GM18519 (cell line): ENCODE measurements at regions not wholly inside any gene's neighbourhood (a gene's known extent, or its start where the extent isn't known, plus 50 kb on each side); places are given as distances from the start of the nearest gene placed in this dataset.
"Not testable (repeated sequence)": the region's sequence is repeated elsewhere in the genome, so short reads cannot be mapped to it uniquely, and the experiment has no call there.

Source experiments
- ATAC-seq: cut with Tn5 transposase; IDR thresholded peaks from one replicate; pipeline ENCODE4 v1.9.1; 2021; ENCODE audit warnings: mild to moderate bottlenecking, moderate library complexity; ENCODE audit not compliant: unreplicated experiment, low FRiP score

DNA sequence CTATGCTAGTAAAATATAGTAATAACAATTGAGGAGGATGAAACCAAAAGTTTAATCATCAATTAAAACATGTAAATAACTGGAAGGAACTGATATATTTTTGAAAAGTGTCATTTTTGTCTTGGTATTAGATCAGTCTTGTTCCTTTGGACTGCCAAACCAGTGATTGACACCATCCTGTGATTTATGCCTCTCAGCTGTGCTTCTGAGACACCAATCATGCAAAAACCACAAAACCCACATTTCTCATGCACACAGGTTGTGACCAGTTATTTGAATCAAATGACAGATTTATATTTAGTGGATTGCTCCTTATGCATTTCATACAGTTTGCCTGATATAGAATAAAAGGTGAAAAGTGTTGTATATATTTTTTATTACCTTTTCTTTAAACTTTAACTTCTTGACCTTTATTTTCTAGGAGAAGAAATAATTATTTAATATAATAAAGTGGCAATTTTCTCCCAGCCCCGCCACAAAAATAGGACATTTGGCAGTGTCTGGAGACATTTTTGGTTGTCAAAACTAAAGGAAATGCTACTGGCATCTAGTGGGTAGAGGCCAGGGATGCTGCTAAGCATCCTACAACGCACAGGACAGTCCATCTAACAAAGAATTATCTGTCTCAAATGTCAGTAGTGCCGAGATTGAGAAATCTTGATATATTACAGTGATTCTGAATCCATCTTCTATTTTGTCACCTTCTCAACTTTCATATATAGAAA is 383.6 kb downstream of the BCKDHB start:
- peak; percentile 41 for ATAC-seq

GRCh38 chr6:80488190-80488589 is 381.7 kb downstream of the BCKDHB start:
- no peak for ATAC-seq

GRCh38 chr6:80485494-80485893 is 379.0 kb downstream of the BCKDHB start:
- not testable (repeated sequence) for ATAC-seq

DNA sequence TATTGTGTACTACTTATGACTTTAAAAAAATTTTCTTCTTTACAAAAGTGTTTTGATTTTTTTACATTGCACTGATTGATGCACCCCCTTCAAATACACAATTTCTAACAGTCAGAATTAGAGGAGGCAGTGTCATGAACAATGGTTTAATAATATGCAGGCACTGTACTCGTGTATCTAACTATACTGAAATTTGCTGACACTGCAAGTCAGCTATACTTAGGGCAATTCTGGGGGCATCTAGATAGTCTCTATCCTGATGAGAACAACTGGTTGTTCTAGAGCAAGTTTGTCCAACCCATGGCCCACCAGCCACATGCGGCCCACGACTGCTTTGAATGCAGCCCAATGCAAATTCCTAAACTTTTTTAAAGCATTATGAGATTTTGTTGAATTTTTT is 375.6 kb downstream of the BCKDHB start:
- ATAC-seq = no peak

- no peak for ATAC-seq
Observed at GRCh38 chr6:80480421-80481157, 374.1 kb downstream of the BCKDHB start.

GRCh38 chr6:80478030-80478429 is 371.6 kb downstream of the BCKDHB start:
- no peak for ATAC-seq

- ATAC-seq = no peak
Observed at GRCh38 chr6:80477591-80477990, 371.1 kb downstream of the BCKDHB start.

GRCh38 chr6:80472271-80472670 is 365.8 kb downstream of the BCKDHB start:
- no peak for ATAC-seq

DNA sequence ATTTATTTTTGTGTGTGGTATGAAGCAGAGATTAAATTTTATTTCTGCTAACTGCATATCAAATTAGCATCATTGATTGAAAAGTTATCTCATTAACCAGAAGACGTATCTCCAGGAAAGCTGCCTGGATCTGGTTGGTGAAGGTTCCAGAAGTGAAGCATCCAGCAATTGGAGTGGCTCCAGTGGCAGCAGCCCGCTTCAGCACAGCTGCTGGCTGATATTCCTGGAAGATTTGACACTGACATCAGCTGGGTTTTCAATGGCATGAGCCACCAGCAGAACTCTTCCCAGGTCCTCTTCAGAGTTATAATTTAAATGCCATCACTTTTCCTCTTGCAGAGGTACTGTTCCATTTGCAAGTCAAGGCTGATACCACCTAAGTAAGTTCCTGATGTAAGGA is 363.5 kb downstream of the BCKDHB start:
- ATAC-seq = no peak

GRCh38 chr6:80468398-80468797 is 361.9 kb downstream of the BCKDHB start:
- no peak for ATAC-seq

DNA sequence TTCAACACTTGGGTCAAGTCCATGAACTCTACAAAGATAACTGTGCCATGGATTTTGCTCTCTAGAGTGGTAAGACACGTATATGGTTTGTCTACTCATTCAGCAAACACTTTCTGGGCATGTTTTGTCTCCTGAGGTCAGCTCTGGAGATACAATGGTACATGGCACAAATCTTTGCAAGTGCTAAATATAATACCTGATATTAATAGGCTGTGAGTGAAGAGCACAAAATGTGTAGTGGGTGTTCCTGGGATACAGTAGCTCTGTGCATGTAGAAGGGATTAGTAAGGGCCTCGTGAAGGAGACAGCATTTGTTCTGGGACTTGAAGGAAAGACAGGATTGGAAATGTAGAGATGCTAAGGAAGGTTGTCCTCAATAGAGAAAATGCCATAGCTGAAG is 360.9 kb downstream of the BCKDHB start:
- no peak for ATAC-seq

GRCh38 chr6:80466981-80467380 is 360.5 kb downstream of the BCKDHB start:
- no peak for ATAC-seq

DNA sequence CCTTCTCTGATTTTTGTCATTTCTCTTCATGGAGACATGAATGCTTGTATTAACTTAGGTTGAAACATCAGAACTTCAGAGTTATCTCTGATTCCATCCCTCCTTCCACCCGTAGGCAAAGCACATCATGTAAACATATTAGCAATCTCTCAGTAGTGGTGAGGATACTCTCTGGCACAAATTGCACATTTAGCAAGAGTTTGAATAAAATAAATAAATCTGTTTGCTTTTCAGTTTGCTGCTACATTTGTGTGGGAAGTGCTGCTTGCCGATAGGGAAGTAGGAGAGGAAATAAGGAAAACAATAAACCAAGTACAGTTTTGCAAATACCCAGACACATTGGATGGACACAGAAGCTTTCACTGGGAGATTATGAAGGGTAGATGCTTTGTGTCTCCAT is 359.0 kb downstream of the BCKDHB start:
- no peak for ATAC-seq

DNA sequence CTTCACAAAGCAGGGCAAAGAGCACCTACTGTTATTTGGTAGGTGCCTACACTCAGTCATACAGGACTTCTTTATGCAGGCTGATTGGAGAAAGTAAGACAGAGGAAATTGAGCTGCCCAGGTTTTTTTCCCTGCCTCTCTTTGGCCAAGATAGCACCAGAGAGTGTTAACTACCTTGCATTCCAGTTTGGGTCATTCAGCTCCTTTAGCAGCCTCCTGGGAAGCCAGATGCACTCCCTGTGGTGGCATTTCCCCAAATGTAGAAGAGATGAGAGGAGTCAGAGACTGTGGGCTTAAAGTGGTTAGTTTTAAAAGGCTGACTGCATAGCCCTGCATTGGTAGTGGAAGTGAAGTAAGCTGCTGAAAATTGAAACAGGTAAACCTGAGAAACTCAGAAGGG is 358.4 kb downstream of the BCKDHB start:
- ATAC-seq = no peak

DNA sequence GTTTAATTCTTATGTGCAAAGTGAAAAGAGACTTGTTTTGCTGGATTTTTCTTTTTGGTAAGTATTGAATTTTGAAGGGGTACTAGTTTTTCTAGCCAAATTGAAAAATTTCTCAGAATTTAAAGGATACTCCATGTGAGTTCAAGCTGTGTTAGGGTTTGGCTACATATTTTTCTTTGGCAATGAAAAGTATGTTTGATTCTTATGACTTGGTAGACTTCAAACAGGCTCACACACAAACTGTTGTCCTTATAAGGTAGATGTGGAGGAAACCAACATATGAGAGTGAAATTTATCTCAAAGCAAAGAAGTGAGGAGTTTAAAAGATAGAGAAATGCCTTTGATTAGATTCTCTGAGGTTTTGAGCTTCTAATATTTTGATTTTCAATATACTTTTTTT is 356.7 kb downstream of the BCKDHB start:
- ATAC-seq = no peak

DNA sequence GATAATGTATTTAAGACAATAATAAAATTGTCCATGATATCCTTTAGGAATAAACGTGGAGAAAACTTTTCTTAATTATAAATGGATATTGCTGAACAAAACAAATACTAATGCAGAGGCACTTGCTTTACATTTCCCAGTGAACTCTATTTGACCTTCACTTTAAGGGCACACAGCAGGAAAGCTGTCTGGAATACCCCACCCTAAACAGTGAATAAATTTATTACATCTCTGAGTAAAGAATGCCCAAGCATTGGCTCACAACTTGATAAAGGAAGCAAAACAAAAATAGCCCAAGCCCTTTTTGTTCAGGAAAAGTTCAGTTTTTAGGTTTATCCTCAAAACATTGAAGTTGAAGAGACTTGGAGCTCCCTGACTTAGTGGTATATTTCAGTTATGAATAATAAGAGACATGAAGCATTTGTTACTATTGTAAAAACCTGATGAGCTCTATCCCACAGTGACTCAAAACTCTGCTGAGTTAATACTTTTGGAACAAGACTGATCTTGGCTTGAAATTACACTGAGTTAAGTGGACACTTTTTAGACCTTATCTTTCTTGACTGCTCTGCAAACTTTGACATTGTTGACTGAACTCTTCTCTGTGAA is 353.9 kb downstream of the BCKDHB start:
- ATAC-seq = no peak

DNA sequence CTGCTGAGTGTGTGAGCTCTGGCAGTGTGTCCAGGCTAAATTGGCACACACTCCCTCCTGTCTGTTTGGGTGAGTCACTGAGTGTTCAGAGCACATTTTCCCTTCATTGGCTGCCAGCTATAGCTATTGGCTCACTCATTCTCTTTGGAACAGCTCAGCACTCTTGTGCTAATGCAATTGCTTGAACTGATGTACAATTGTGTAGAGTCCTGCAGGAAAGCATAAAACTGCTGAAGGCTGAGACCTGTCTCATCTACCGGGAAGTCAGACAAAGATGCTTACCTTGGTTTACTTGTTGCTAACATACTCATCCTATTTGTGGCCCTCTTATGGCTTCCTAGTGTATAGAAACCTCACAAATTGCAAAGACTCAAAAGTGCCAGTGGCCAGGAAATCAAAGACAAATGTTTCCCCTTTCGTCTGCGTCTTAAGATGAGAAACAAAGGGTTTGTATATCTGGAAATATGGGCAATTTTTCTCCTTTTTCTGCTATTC is 351.0 kb downstream of the BCKDHB start:
- no peak for ATAC-seq

DNA sequence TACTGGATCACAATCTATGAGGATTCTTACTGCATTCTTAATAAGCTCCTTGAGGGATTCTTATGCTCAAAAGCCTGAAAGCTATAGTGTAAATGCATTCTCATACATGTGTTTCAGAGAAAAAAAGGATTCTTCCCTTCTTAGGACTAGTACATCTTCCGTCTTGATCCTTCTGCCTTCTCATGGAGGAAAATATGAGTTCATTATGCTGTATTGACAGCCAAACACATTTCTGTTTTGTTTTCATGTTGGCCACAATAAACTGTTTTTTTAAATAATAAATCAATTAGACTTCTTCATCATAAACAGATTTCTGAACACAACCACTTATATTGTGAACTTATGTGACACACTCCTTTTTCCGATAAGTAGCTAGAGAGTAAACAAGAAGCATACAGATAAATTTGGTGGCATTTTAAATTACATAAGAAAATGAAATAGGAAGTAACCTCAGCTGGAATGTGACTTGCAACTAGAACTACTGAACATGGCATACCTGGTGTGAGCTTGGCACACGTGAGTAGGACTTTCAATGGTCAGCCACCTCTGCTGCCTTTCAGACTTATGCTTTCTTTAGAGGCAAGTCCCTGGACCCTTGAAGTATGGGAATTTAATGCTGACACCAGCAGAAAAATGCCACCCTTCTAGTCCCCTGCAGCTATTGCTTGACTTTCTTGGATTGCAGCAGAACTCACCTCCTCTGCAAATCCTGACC is 350.4 kb downstream of the BCKDHB start:
- no peak for ATAC-seq

- ATAC-seq = no peak
Observed at GRCh38 chr6:80454661-80455365, 348.3 kb downstream of the BCKDHB start.

DNA sequence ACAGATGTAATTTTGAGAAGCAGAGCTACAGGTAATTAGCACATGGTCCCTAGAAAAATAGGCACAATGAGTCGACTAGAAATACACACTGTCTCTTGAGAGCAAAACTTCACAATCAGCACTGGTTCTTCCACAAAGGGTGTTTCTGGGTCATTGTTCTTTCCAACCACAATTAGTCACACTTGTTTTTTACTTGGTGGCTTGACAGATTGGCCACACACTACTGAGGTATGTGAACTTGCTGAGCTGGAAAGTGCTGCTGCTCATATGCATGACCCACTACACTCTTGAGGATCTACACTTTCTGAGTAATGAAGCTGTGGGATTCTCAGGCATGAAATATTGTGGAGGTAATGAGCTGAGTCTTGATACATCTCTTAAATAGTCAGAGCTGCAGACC is 347.7 kb downstream of the BCKDHB start:
- peak; percentile 78 for ATAC-seq
